Smooth muscle cell (in vitro differentiated cells): ENCODE measurements at regions not wholly inside any gene's neighbourhood (a gene's known extent, or its start where the extent isn't known, plus 50 kb on each side); places are given as distances from the start of the nearest gene placed in this dataset.

Source experiments
- DNase-seq: peaks from one replicate; lab custom pipeline; 2025; ENCODE audit not compliant: unreplicated experiment; lab: John Stamatoyannopoulos, UW
- H2AFZ ChIP-seq: fragments of 200-600 bp; sonication (generic); 2 replicates; pipeline ENCODE4 v1.6.0; 2016; ENCODE audit warnings: antibody characterized with exemption, low read depth, mild to moderate bottlenecking
- H3F3A ChIP-seq: fragments of 200-600 bp; sonication (generic); 2 replicates; pipeline ENCODE4 v1.6.0; 2017; ENCODE audit warnings: antibody characterized with exemption, low read depth
- H3K27ac ChIP-seq: fragments of 200-600 bp; sonication (generic); 2 replicates; pipeline ENCODE4 v1.5.1; 2016; ENCODE audit warnings: low read depth, mild to moderate bottlenecking
- H3K27me3 ChIP-seq: fragments of 200-600 bp; sonication (generic); 2 replicates; pipeline ENCODE4 v1.6.1; 2016; ENCODE audit warnings: low read depth, mild to moderate bottlenecking
- H3K36me3 ChIP-seq: fragments of 200-600 bp; sonication (generic); 2 replicates; pipeline ENCODE4 v1.5.1; 2016; ENCODE audit warnings: low read depth
- H3K4me1 ChIP-seq: fragments of 200-600 bp; sonication (generic); 2 replicates; pipeline ENCODE4 v1.5.1; 2016; ENCODE audit warnings: low read depth
- H3K4me2 ChIP-seq: fragments of 200-600 bp; sonication (generic); 2 replicates; pipeline ENCODE4 v1.6.0; 2016; ENCODE audit warnings: mild to moderate bottlenecking
- H3K4me3 ChIP-seq: fragments of 200-600 bp; sonication (generic); 2 replicates; pipeline ENCODE4 v1.5.1; 2016; ENCODE audit warnings: mild to moderate bottlenecking
- H3K79me2 ChIP-seq: fragments of 200-600 bp; sonication (generic); 2 replicates; pipeline ENCODE4 v1.6.0; 2016; ENCODE audit warnings: low read depth, mild to moderate bottlenecking
- H3K9ac ChIP-seq: fragments of 200-600 bp; sonication (generic); 2 replicates; pipeline ENCODE4 v1.6.0; 2016; ENCODE audit warnings: low read depth
- H3K9me3 ChIP-seq: fragments of 200-600 bp; sonication (generic); replicated peaks from 2 replicates; pipeline ENCODE4 v1.5.1; 2016; ENCODE audit warnings: low read depth
- H4K20me1 ChIP-seq: fragments of 200-600 bp; sonication (generic); 2 replicates; pipeline ENCODE4 v1.6.0; 2016; ENCODE audit warnings: low read depth
- CTCF ChIP-seq: fragments of 200-600 bp; sonication (generic); IDR thresholded peaks from 2 replicates; pipeline ENCODE4 v1.5.1; 2017; ENCODE audit warnings: borderline replicate concordance, mild to moderate bottlenecking, antibody characterized with exemption; ENCODE audit not compliant: insufficient read depth, poor library complexity, severe bottlenecking
- WGBS: methylation state at CpG from one replicate; pipeline ENCODE4 v1.1.7; 2016; ENCODE audit warnings: low lambda C conversion rate; 5-methylcytosine and 5-hydroxymethylcytosine counted together

- H3K4me3 ChIP-seq: no peak overlapping the region
- H2AFZ ChIP-seq: no peak overlapping the region
- H3K9me3 ChIP-seq: no peaks in the 10 kb centered on the region
- no peak for TF ChIP-seq CTCF
- H3K9ac ChIP-seq: no peak overlapping the region
- H3K36me3 ChIP-seq: no peaks in the 10 kb centered on the region
- H3K4me2 ChIP-seq: no peak overlapping the region
- H3K79me2 ChIP-seq: no peaks in the 10 kb centered on the region
- no peak for DNase-seq
- 67% methylated on average over 7 of the region's 7 CpGs for WGBS
- H4K20me1 ChIP-seq: no peaks in the 10 kb centered on the region
- H3K4me1 ChIP-seq: no peaks in the 10 kb centered on the region
- no peak overlapping the region for H3K27ac ChIP-seq
- H3F3A ChIP-seq: no peaks in the 10 kb centered on the region
- H3K27me3 ChIP-seq: no peaks in the 10 kb centered on the region
These were observed 198.9 kb upstream of the SASH1 start for GRCh38 chr6:148143771-148144170.

GRCh38 chr6:148144917-148145521, 197.6 kb upstream of the SASH1 start:
- Histone ChIP-seq H2AFZ (peak overlapping the region; percentile 6), H3K36me3 (no peaks in the 10 kb centered on the region), H3K4me2 (peak overlapping the region; percentile 74), H3K9ac (no peak overlapping the region), H4K20me1 (no peaks in the 10 kb centered on the region), H3K27ac (no peak overlapping the region), H3K4me3 (peak overlapping the region; percentile 1), H3K9me3 (no peaks in the 10 kb centered on the region), H3K79me2 (no peaks in the 10 kb centered on the region), H3K27me3 (no peaks in the 10 kb centered on the region), H3K4me1 (no peaks in the 10 kb centered on the region), H3F3A (no peaks in the 10 kb centered on the region)
- peak; percentile 79 for TF ChIP-seq CTCF
- 40% methylated on average over 8 of the region's 8 CpGs for WGBS
- peak; percentile 5 for DNase-seq

GRCh38 chr6:148146717-148147462, 195.7 kb upstream of the SASH1 start:
- WGBS: 80% methylated on average over 12 of the region's 12 CpGs
- DNase-seq: no peak
- H3K4me1 ChIP-seq: no peaks in the 10 kb centered on the region
- no peak overlapping the region for H3K9ac ChIP-seq
- no peak overlapping the region for H3K4me3 ChIP-seq
- H3F3A ChIP-seq: no peaks in the 10 kb centered on the region
- no peak overlapping the region for H2AFZ ChIP-seq
- H3K27ac ChIP-seq: no peak overlapping the region
- H3K36me3 ChIP-seq: no peaks in the 10 kb centered on the region
- no peaks in the 10 kb centered on the region for H3K79me2 ChIP-seq
- no peak for TF ChIP-seq CTCF
- no peaks in the 10 kb centered on the region for H3K27me3 ChIP-seq
- no peaks in the 10 kb centered on the region for H4K20me1 ChIP-seq
- H3K9me3 ChIP-seq: no peaks in the 10 kb centered on the region
- no peak overlapping the region for H3K4me2 ChIP-seq

GRCh38 chr6:148147463-148147830, 195.2 kb upstream of the SASH1 start:
- Histone ChIP-seq H4K20me1 (no peaks in the 10 kb centered on the region), H3K79me2 (no peaks in the 10 kb centered on the region), H3K27ac (no peak overlapping the region), H3F3A (no peaks in the 10 kb centered on the region), H3K36me3 (no peaks in the 10 kb centered on the region), H3K4me1 (no peaks in the 10 kb centered on the region), H3K27me3 (no peaks in the 10 kb centered on the region), H3K9me3 (no peaks in the 10 kb centered on the region), H3K4me3 (no peak overlapping the region), H3K4me2 (no peak overlapping the region), H2AFZ (no peak overlapping the region), H3K9ac (no peak overlapping the region)
- no peak for DNase-seq
- TF ChIP-seq CTCF: no peak
- 93% methylated on average over 3 of the region's 3 CpGs for WGBS
